RWPE2 (cell line): ENCODE measurements at regions not wholly inside any gene's neighbourhood (a gene's known extent, or its start where the extent isn't known, plus 50 kb on each side); places are given as distances from the start of the nearest gene placed in this dataset.
A peak's percentile ranks its signal among the peaks of the same experiment; 100 is the strongest.

Experiments
- ATAC-seq: fragments of 200-7000 bp; cut with Tn5 transposase; 3 replicates; pipeline ENCODE4 v1.9.1; 2021; ENCODE audit warnings: low read depth
- DNase-seq: peaks from one replicate; pipeline ENCODE4 v3.0.0-alpha.2; 2020; ENCODE audit warnings: low spot score
- H3K27ac ChIP-seq: fragments of 450-650 bp; 2 replicates; pipeline ENCODE4 v1.5.1; 2017; ENCODE audit warnings: mild to moderate bottlenecking; ENCODE audit not compliant: poor library complexity, severe bottlenecking
- H3K27me3 ChIP-seq: fragments of 250-450 bp; sonication (Bioruptor Pico); 2 replicates; pipeline ENCODE4 v1.5.1; 2021; ENCODE audit warnings: mild to moderate bottlenecking, moderate library complexity; ENCODE audit not compliant: insufficient read depth, poor library complexity, severe bottlenecking
- H3K36me3 ChIP-seq: fragments of 250-450 bp; sonication (Bioruptor Pico); 2 replicates; pipeline ENCODE4 v1.5.1; 2020; ENCODE audit warnings: low read depth, mild to moderate bottlenecking, moderate library complexity
- H3K4me1 ChIP-seq: fragments of 250-450 bp; sonication (Bioruptor Pico); 2 replicates; pipeline ENCODE4 v1.5.1; 2021; ENCODE audit warnings: mild to moderate bottlenecking, moderate library complexity; ENCODE audit not compliant: insufficient read depth, poor library complexity, severe bottlenecking
- H3K4me3 ChIP-seq: fragments of 250-450 bp; sonication (Bioruptor Pico); 2 replicates; pipeline ENCODE4 v1.5.1; 2021; ENCODE audit warnings: mild to moderate bottlenecking, moderate library complexity; ENCODE audit not compliant: severe bottlenecking
- H3K9me3 ChIP-seq: fragments of 250-450 bp; sonication (Bioruptor Pico); 2 replicates; pipeline ENCODE4 v1.5.1; 2021; ENCODE audit warnings: mild to moderate bottlenecking, moderate library complexity; ENCODE audit not compliant: severe bottlenecking
- CTCF ChIP-seq: fragments of 450-650 bp; IDR thresholded peaks from one replicate; pipeline ENCODE4 v1.5.1; 2017; ENCODE audit warnings: mild to moderate bottlenecking, moderate library complexity; ENCODE audit not compliant: poor library complexity, severe bottlenecking

GRCh38 chr1:60329651-60330050 is 256.1 kb upstream of the C1orf87 start:
- no peaks in the 10 kb centered on the region for H3K9me3 ChIP-seq
- no peak overlapping the region for H3K4me3 ChIP-seq
- DNase-seq (no peak), ATAC-seq (no peak)
- H3K4me1 ChIP-seq = no peaks in the 10 kb centered on the region
- H3K36me3 ChIP-seq = no peaks in the 10 kb centered on the region
- no peaks in the 10 kb centered on the region for H3K27me3 ChIP-seq
- H3K27ac ChIP-seq = no peak overlapping the region
- no peak for TF ChIP-seq CTCF

GRCh38 chr1:60311838-60312237 is 238.3 kb upstream of the C1orf87 start:
- Histone ChIP-seq H3K27me3 (peaks cover 11% of the 10 kb centered on the region), H3K36me3 (no peaks in the 10 kb centered on the region), H3K27ac (no peak overlapping the region), H3K9me3 (no peaks in the 10 kb centered on the region), H3K4me1 (no peaks in the 10 kb centered on the region), H3K4me3 (no peak overlapping the region)
- TF ChIP-seq CTCF = no peak
- ATAC-seq = no peak
- no peak for DNase-seq

GRCh38 chr1:60299581-60299980 is 226.0 kb upstream of the C1orf87 start:
- H3K4me1 ChIP-seq = no peaks in the 10 kb centered on the region

GRCh38 chr1:60298290-60298689 is 224.7 kb upstream of the C1orf87 start:
- no peaks in the 10 kb centered on the region for H3K4me1 ChIP-seq

More at GRCh38 chr1:60299581-60299980, 226.0 kb upstream of the C1orf87 start:
- Histone ChIP-seq H3K27me3 (peaks cover 7% of the 10 kb centered on the region), H3K36me3 (no peaks in the 10 kb centered on the region), H3K4me3 (no peak overlapping the region), H3K9me3 (no peaks in the 10 kb centered on the region), H3K27ac (no peak overlapping the region)
- DNase-seq = no peak
- no peak for ATAC-seq
- TF ChIP-seq CTCF = no peak

More at GRCh38 chr1:60298290-60298689, 224.7 kb upstream of the C1orf87 start:
- no peaks in the 10 kb centered on the region for H3K36me3 ChIP-seq
- no peak for TF ChIP-seq CTCF
- ATAC-seq (peak; percentile 36; the same call in 1 of the 3 replicates), DNase-seq (no peak)
- no peaks in the 10 kb centered on the region for H3K9me3 ChIP-seq
- H3K27ac ChIP-seq = no peak overlapping the region
- H3K4me3 ChIP-seq = no peak overlapping the region
- H3K27me3 ChIP-seq = peaks cover 4% of the 10 kb centered on the region
